Stromal cell of bone marrow (primary cell): ENCODE measurements at regions not wholly inside any gene's neighbourhood (a gene's known extent, or its start where the extent isn't known, plus 50 kb on each side); places are given as distances from the start of the nearest gene placed in this dataset.

Source experiments
- DNase-seq: peaks from one replicate; pipeline ENCODE4 v3.0.0-alpha.2; 2012; ENCODE audit warnings: low read depth

GRCh38 chr1:208298593-208299269 is 54.5 kb upstream of the PLXNA2 start:
- DNase-seq: no peak

DNA sequence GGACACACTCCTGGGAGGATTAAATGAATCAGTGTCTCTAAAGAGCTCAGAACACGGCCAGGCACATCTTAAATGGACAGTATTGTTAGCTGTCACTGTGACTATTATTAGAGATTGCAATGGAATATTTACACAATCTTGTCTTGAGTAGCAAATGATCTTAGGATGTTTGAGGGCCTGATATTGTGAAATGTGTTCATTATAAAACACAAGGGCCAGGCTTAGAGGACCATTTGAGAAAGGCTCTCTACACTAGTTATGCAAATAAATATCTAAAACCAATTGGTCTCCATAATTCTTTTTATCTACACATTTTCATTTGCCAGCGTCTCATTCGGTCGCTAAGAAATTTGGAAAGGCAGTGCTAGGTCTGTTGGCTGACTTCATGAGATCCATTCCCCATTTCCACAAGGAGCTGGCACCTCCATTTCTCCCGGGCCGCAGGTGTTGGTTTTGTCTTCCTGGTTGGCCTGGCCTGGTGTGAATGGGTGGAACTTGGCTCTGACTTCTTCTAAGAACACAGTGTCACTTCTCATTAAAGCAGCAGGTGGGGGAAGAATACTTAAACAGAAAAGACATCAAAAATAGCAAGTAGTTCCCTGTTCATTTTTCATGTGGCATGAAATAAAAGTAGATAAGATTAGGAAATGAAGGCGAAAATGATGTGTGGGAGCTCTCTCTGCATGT is 56.0 kb upstream of the PLXNA2 start:
- DNase-seq: no peak

GRCh38 chr1:208302699-208303238 is 58.6 kb upstream of the PLXNA2 start:
- no peak for DNase-seq

GRCh38 chr1:208303743-208304712 is 59.8 kb upstream of the PLXNA2 start:
- DNase-seq: no peak

DNA sequence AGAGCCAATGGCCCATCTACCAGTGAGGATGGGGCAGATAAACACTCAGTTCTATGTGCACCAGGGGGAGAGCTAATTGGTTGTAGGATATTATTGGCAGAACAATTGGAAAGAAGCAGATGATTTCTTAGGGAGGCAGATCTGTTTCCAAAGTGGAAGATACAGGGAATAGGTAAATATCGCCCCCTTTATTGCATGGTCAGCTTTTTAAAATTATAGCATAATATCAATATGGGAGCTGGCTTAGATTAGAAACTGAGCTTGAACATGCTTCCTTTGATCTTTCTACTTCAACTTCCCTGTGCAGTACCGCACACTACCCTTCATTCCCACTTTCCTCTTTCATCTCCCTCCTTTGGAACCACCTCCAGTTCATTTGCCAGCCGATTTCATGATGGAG is 64.0 kb upstream of the PLXNA2 start:
- no peak for DNase-seq

DNA sequence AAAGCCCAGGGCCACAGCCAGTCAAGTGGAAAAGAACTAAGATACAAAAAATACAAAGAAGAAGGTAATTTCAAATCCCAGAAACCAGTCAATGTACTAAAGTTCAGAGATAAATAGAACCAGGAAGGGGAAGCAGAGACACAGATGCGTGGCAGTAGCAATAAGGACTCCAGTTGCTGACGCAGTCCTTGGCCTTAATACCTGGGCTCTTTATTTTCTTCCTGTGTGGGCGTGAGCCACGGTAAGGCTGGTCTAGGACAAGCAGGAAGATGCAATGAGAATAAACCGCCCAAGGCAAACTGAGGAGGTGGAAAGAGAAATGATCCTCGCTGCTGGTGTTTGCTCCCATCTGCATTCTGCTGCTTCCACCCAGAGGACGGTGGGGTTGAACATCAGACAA is 65.6 kb upstream of the PLXNA2 start:
- DNase-seq: no peak

- DNase-seq: no peak
Observed at GRCh38 chr1:208312706-208313105, 68.5 kb upstream of the PLXNA2 start.

DNA sequence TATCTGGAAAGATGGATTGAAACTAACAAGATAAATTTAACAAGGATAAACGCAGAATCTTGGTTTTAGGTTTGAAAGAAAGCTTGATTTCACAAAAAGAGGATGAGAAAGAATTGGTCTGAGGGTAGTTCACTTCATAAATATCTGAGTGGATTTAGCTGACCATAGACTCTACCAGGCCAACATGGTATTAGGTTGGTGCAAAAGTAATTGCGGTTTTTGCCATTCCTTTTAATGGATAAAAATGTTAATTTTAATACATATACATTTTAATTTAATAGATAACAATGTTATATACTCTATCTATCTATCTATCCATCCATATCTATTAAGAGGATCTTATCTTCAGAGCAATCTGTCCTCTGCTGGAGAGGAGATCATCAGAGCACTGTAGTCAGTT is 70.2 kb upstream of the PLXNA2 start:
- DNase-seq: no peak

- no peak for DNase-seq
Observed at GRCh38 chr1:208318150-208318734, 74.1 kb upstream of the PLXNA2 start.

- DNase-seq: no peak
Observed at GRCh38 chr1:208324005-208324404, 79.8 kb upstream of the PLXNA2 start.

GRCh38 chr1:208326033-208326432 is 81.8 kb upstream of the PLXNA2 start:
- no peak for DNase-seq

DNA sequence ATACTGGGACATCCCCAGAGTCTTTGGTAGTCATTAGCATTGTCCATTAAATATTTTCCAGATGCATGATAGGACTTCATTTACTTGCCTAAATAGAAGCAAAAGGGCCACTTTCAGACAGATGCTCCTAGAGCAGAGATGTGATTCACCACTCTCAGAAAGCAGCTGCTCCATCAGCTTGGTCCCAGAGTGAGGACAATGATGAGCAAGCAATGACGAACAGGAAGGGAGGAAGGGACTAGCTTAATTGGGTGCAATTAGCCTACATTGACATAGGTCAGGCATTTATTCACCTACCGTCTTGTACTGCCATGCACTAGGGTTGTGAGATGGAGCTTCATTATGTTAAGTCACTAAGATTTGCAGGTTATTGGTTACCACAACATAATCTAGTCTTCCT is 85.1 kb upstream of the PLXNA2 start:
- DNase-seq: no peak

- no peak for DNase-seq
Observed at GRCh38 chr1:208332036-208332773, 88.0 kb upstream of the PLXNA2 start.

DNA sequence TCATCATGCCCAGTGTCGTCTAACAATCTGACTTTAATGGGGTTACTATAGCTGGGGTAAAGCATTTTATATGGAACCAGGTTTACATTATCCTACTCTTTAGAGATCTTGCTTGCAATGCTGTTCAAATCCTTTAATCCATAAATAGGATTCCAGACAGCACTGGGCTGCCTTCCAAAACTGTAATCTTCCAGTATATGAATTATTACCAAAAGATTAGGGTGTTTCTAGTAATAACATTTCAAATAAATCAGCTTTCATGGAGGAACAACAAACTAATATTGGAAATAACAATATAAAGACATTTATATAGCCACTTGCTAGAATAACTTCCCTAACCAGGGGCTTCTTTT is 88.6 kb upstream of the PLXNA2 start:
- DNase-seq: no peak

DNA sequence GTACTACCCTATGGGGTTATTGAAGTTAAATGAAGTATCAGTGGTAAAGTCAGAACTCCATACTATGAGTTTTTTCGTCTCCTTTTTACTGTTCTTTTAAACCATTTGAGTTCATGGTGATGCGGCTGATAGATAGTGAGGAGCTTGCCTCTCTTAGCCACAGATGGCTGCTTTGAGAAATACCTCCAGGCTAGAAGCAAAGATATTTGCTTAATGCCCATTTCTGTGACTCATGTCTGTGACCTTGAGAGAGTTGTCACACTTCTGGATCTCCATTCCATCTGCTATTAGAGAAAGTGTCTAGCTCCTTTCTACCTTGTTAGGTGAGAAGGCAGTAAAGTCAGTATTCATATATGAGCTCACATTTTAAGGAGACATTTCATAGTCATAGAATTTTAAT is 89.5 kb upstream of the PLXNA2 start:
- no peak for DNase-seq

- DNase-seq: no peak
Observed at GRCh38 chr1:208335371-208336136, 91.4 kb upstream of the PLXNA2 start.

GRCh38 chr1:208336137-208336518 is 91.9 kb upstream of the PLXNA2 start:
- DNase-seq: no peak

DNA sequence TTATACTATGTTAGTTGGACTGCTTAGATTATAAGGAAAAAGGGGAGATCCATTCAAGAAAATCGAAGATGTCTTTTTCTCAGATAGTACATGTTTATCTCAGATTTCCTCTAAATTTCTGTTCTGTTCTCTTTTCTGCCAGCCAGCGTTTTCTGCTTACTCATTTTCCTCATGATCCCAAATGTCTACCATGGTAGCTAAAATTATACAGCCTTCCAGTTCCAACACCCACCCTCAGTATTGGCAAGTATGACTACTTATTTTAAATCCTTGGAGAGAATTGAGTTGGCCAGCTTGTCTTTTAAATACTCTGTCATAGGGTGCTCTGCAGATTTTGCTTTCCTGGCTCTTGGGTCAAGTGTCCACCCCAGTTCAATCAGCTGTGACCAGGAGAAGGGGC is 95.7 kb upstream of the PLXNA2 start:
- DNase-seq: no peak

GRCh38 chr1:208343226-208343625 is 99.0 kb upstream of the PLXNA2 start:
- DNase-seq: no peak

DNA sequence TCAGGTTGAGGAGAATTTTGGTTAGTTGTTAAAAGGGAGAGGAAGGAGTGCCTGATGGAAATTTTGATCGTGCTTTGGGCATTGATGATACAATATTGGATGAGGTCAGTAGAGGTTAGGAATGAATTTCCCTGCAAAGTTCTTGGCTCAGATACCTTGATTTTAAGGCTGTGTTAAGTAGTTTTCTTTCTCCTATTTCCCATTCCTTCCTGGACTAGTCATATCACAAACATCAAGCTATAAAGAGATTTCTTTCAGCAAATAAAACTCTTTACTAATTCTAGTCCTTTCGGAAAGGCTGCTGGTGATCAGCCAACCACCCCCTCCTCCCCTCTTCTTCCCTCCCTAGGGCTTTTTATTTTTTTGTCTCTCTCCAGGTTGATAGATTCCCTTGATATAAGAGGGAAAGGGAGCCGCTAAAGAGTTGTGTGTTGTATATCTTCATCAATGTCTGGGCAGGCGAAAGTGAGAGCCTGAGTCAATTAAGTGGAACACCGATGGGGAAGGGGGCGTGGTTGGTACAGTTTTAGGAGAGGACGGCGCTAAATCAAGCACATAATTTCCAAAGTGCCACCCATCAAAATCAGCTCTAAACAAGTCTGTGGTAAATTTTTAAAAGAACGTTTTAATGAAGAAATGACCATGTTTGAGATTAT is 100.1 kb upstream of the PLXNA2 start:
- DNase-seq: no peak
